ENCODE measurements at regions not wholly inside any gene's neighbourhood (a gene's known extent, or its start where the extent isn't known, plus 50 kb on each side); places are given as distances from the start of the nearest gene placed in this dataset.

DNA sequence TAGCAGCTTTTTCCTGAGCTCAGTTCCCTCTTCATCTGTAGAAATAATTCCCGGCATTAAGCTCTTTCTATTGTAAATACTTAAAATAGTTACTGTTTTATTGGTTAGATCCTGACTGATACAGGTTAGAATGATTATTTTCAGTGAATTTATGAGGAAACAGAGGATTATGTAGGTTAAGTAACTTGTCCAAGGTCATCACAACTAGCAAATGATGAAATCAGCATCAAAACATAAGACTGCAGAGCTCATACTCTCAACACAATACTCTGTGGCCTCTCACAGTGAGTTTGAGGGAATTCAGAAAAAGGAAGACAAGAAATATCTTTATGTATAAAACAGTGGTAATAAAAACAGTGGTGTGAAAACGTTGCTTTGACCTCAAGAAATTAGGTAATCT, 113.2 kb upstream of the DLX2 start:
- TF ChIP-seq, protein P1, sequence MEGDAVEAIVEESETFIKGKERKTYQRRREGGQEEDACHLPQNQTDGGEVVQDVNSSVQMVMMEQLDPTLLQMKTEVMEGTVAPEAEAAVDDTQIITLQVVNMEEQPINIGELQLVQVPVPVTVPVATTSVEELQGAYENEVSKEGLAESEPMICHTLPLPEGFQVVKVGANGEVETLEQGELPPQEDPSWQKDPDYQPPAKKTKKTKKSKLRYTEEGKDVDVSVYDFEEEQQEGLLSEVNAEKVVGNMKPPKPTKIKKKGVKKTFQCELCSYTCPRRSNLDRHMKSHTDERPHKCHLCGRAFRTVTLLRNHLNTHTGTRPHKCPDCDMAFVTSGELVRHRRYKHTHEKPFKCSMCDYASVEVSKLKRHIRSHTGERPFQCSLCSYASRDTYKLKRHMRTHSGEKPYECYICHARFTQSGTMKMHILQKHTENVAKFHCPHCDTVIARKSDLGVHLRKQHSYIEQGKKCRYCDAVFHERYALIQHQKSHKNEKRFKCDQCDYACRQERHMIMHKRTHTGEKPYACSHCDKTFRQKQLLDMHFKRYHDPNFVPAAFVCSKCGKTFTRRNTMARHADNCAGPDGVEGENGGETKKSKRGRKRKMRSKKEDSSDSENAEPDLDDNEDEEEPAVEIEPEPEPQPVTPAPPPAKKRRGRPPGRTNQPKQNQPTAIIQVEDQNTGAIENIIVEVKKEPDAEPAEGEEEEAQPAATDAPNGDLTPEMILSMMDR (IDR thresholded peaks at IDR 0.05; ENCODE audit: control insufficient read depth, insufficient read depth, low read depth, low read length, missing control alignments), result no peak
- no peak overlapping the region for H3K4me3 ChIP-seq (ENCODE audit: control insufficient read depth, low read depth, low read length)
- no peak for DNase-seq (ENCODE audit: low read depth)

DNA sequence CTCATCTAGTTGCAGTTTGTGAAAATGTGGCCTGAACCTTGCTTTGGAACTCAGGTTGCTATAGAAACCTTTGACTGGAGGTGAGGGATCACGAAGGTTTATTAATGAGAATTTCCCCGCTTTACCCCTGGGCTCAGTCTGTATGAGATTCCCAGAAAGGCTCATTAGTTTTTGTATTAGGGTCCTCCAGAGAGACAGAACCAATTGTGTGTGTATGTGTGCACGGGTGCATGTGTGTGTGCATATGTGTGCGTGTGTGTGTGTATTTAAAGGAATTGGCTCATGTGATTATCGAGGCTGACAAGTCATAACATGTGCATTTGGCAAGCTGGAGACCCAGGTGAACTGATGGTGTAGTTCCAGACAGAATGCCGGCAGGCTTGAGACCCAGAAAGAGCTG, 113.8 kb upstream of the DLX2 start:
- DNase-seq (ENCODE audit: low read depth), result no peak
- TF ChIP-seq, protein P1 (IDR thresholded peaks at IDR 0.05; ENCODE audit: control insufficient read depth, insufficient read depth, low read depth, low read length, missing control alignments), result no peak

DNA sequence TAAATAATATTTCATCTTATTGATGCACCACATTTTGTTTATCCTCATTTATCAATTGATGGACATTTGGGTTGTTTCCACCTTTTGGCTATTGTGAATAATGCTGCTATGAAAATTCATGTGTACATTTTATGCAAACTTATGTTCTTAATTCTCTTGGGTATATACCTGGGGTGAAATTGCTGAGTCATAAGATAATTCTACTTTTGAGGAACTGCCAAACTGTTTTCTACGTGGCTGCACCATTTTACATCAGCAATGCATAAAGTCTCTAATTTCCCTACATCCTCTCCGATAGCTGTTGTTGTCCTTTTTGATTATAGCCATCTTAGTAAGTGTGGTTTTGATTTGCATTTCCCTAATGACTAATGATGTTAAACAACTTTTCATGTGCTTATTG, 116.5 kb upstream of the DLX2 start:
- no peak overlapping the region for H3K4me3 ChIP-seq (ENCODE audit: control insufficient read depth, low read depth, low read length)
- TF ChIP-seq, protein P1 (IDR thresholded peaks at IDR 0.05; ENCODE audit: control insufficient read depth, insufficient read depth, low read depth, low read length, missing control alignments), result no peak
- no peak for DNase-seq (ENCODE audit: low read depth)

More for the DNA sequence above, 113.8 kb upstream of the DLX2 start:
- no peak overlapping the region for H3K4me3 ChIP-seq (ENCODE audit: control insufficient read depth, low read depth, low read length)

DNA sequence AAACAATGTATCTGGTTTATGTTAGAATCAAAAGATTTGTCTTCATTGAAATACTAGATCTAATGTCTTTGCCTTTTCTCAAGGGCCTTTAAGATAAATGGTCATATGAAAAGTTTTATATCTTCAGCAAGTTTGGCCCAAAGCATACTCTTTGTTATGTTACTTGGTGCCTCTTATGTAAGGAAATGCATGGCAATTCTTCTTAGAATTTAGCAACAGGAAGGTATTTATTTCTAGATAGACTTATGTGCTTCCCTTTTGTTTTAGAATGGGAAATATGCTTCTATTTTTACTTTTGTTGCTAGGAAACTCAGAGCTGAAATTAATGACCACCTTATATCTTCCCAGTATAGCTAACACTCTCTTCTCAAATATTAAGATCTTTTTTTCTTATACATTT, 117.4 kb upstream of the DLX2 start:
- no peak overlapping the region for H3K4me3 ChIP-seq (ENCODE audit: control insufficient read depth, low read depth, low read length)
- DNase-seq (ENCODE audit: low read depth), result no peak
- TF ChIP-seq, protein P1 (IDR thresholded peaks at IDR 0.05; ENCODE audit: control insufficient read depth, insufficient read depth, low read depth, low read length, missing control alignments), result no peak

DNA sequence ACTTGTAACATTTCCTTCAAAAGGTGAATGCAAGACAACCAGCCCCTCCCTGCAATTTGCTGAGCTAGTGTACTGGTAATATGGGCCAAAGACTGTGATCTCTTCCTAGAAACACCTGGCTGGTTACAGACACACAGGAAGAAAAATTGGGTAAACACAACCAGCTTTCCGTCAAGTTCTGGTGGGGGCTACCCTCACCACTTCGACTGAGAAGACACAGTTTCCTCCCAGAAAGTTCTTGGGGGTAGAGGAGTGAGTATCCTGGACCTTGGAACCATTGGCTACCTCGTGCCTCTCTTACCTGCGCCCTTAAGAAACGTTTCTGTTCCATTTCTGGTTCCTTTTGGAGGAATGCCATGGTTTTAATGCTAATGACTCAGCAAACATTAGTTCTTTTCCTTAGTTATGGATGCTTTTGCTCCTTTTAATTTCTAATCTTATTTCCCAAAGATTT, 120.9 kb upstream of the DLX2 start:
- no peak for DNase-seq (ENCODE audit: low read depth)
- H3K4me3 ChIP-seq (ENCODE audit: control insufficient read depth, low read depth, low read length), result no peak overlapping the region
- TF ChIP-seq, protein P1 (IDR thresholded peaks at IDR 0.05; ENCODE audit: control insufficient read depth, insufficient read depth, low read depth, low read length, missing control alignments), result no peak

DNA sequence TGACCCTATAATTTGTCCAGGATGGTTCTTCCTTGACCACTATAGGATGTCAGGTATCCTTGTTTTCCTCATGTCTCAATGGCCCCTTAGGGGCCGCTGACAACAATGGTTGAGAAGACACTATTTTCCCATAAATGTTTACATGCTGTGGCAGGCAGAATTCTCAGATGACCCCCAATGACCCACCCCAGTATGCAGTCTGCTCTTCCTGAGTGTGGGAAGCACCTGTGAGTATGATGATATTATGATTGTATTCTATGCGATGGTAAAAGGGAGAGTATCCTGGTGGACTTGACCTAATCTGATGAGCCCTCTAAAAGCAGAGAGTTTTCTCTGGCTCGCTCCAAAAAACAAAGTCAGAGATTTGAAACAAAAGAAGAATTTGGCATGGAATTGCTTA, 123.1 kb upstream of the DLX2 start:
- no peak overlapping the region for H3K4me3 ChIP-seq (ENCODE audit: control insufficient read depth, low read depth, low read length)
- TF ChIP-seq, protein P1 (IDR thresholded peaks at IDR 0.05; ENCODE audit: control insufficient read depth, insufficient read depth, low read depth, low read length, missing control alignments), result no peak
- DNase-seq (ENCODE audit: low read depth), result no peak
